ENCODE measurements at regions not wholly inside any gene's neighbourhood (a gene's known extent, or its start where the extent isn't known, plus 50 kb on each side); places are given as distances from the start of the nearest gene placed in this dataset.
"Not testable (repeated sequence)": the region's sequence is repeated elsewhere in the genome, so short reads cannot be mapped to it uniquely, and the experiment has no call there.

GRCh38 chr13:80524447-80525215, 183.7 kb upstream of the SPRY2 start:
- Histone ChIP-seq H3K27ac (ENCODE audit: low read length) (no peak overlapping the region), H3K4me1 (ENCODE audit: control insufficient read depth in 1 of 2, extremely low read depth in 1 of 2, insufficient read depth in 2 of 2, low read length in 2 of 2) (no peaks in the 10 kb centered on the region), H3K4me3 (ENCODE audit: control insufficient read depth in 1 of 2, extremely low read depth in 1 of 2, low read length in 1 of 2) (no peak overlapping the region), H3K9me3 (no peaks in the 10 kb centered on the region), H3K27me3 (replicated peaks in 1 of 2; ENCODE audit: control insufficient read depth in 2 of 2, extremely low read depth in 1 of 2, insufficient read depth in 2 of 2, low read length in 1 of 2) (no peaks in the 10 kb centered on the region), H3K36me3 (ENCODE audit: control insufficient read depth in 2 of 2, extremely low read depth in 1 of 2, insufficient read depth in 1 of 2, low read length in 1 of 2) (no peaks in the 10 kb centered on the region)
- no peaks in the 10 kb centered on the region for H3K4me1 Mint-ChIP-seq
- H3K36me3 Mint-ChIP-seq, result no peaks in the 10 kb centered on the region
- ChIA-PET CTCF (no interaction called here), POLR2A (interaction anchor here in 1 of 2 donors (0.5 kb wide), 1 partner anchor 164 kb away, joined by 7 read pairs; no protein-coding TSS in a partner anchor)
- H3K27ac Mint-ChIP-seq, result no peak overlapping the region
- 69% methylated on average over 2 of the region's 4 CpGs for WGBS (ENCODE audit: insufficient coverage)
- peaks cover 0 to 22% (median 7%) of the 10 kb centered on the region in 3 donors for H3K9me3 Mint-ChIP-seq
- DNase-seq, result no peak
- no peak for ATAC-seq (replicated peaks in 1 of 4)
- no peak overlapping the region for H3K4me3 Mint-ChIP-seq
- no peaks in the 10 kb centered on the region for H3K27me3 Mint-ChIP-seq

- Mint-ChIP-seq H3K27me3 (no peaks in the 10 kb centered on the region), H3K9me3 (peaks cover 0 to 20% (median 10%) of the 10 kb centered on the region in 3 donors), H3K27ac (no peak overlapping the region), H3K36me3 (no peaks in the 10 kb centered on the region), H3K4me1 (no peaks in the 10 kb centered on the region), H3K4me3 (no peak overlapping the region)
- Histone ChIP-seq H3K4me3 (ENCODE audit: control insufficient read depth in 1 of 2, extremely low read depth in 1 of 2, low read length in 1 of 2) (no peak overlapping the region), H3K36me3 (ENCODE audit: control insufficient read depth in 2 of 2, extremely low read depth in 1 of 2, insufficient read depth in 1 of 2, low read length in 1 of 2) (no peaks in the 10 kb centered on the region), H3K27me3 (replicated peaks in 1 of 2; ENCODE audit: control insufficient read depth in 2 of 2, extremely low read depth in 1 of 2, insufficient read depth in 2 of 2, low read length in 1 of 2) (no peaks in the 10 kb centered on the region), H3K4me1 (ENCODE audit: control insufficient read depth in 1 of 2, extremely low read depth in 1 of 2, insufficient read depth in 2 of 2, low read length in 2 of 2) (no peaks in the 10 kb centered on the region), H3K27ac (ENCODE audit: low read length) (no peak overlapping the region), H3K9me3 (no peaks in the 10 kb centered on the region)
- ATAC-seq (replicated peaks in 1 of 4) (no peak), DNase-seq (no peak)
- no CpG with 5 or more reads among the region's 1 CpG for WGBS (ENCODE audit: insufficient coverage)
- ChIA-PET POLR2A (no interaction called here), CTCF (no interaction called here)
These were observed 182.2 kb upstream of the SPRY2 start for GRCh38 chr13:80523134-80523533.

- POLR2A ChIA-PET; H3K27me3 Mint-ChIP-seq; CTCF ChIA-PET; DNase-seq; H3K27ac ChIP-seq (ENCODE audit: low read length); H3K4me1 Mint-ChIP-seq; H3K36me3 Mint-ChIP-seq; H3K4me1 ChIP-seq (ENCODE audit: control insufficient read depth in 1 of 2, extremely low read depth in 1 of 2, insufficient read depth in 2 of 2, low read length in 2 of 2); H3K4me3 Mint-ChIP-seq; H3K36me3 ChIP-seq (ENCODE audit: control insufficient read depth in 2 of 2, extremely low read depth in 1 of 2, insufficient read depth in 1 of 2, low read length in 1 of 2); H3K27ac Mint-ChIP-seq; H3K9me3 ChIP-seq; ATAC-seq (replicated peaks in 1 of 4); H3K4me3 ChIP-seq (ENCODE audit: control insufficient read depth in 1 of 2, extremely low read depth in 1 of 2, low read length in 1 of 2); H3K27me3 ChIP-seq (replicated peaks in 1 of 2; ENCODE audit: control insufficient read depth in 2 of 2, extremely low read depth in 1 of 2, insufficient read depth in 2 of 2, low read length in 1 of 2): not testable (repeated sequence)
- peaks cover 0 to 17% (median 10%) of the 10 kb centered on the region in 3 donors for H3K9me3 Mint-ChIP-seq
- no CpG with 5 or more reads among the region's 1 CpG for WGBS (ENCODE audit: insufficient coverage)
These were observed 181.5 kb upstream of the SPRY2 start for GRCh38 chr13:80522463-80522862.

DNA sequence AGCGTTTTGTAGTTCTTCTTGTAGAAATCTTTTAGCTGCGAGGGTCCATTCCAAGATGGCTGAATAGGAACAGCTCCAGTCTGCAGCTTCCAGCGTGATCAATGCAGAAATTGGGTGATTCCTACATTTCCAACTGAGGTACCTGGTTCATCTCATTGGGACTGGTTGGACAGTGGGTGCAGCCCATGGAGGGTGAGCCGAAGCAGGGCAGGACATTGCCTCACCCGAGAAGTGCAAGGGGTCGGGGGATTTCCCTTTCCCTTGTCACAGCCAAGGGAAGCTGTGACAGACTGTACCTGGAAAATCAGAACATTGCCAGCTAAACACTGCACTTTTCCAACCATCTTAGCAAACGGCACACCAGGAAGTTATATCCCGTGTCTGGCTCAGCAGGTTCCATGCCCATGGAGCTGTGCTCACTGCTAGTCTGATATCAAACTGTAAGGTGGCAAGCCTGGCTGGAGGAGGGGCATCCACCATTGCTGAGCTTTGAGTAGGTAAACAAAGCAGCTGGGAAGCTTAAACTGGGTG, 176.0 kb upstream of the SPRY2 start:
- Mint-ChIP-seq H3K4me3 (no peak overlapping the region), H3K4me1 (no peaks in the 10 kb centered on the region), H3K9me3 (peaks cover 4 to 34% (median 6%) of the 10 kb centered on the region in 3 donors), H3K27ac (no peak overlapping the region), H3K36me3 (no peaks in the 10 kb centered on the region), H3K27me3 (no peaks in the 10 kb centered on the region)
- POLR2A ChIA-PET, result no interaction called here
- CTCF ChIA-PET, result no interaction called here
- no peaks in the 10 kb centered on the region for H3K9me3 ChIP-seq
- H3K36me3 ChIP-seq (ENCODE audit: control insufficient read depth in 2 of 2, extremely low read depth in 1 of 2, insufficient read depth in 1 of 2, low read length in 1 of 2), result no peaks in the 10 kb centered on the region
- ATAC-seq (replicated peaks in 1 of 4) (no peak), DNase-seq (no peak)
- no peak overlapping the region for H3K27ac ChIP-seq (ENCODE audit: low read length)
- 92% methylated on average over 5 of the region's 8 CpGs for WGBS (ENCODE audit: insufficient coverage)
- no peak overlapping the region for H3K4me3 ChIP-seq (ENCODE audit: control insufficient read depth in 1 of 2, extremely low read depth in 1 of 2, low read length in 1 of 2)
- peaks cover 0 to 4% of the 10 kb centered on the region in 2 experiments for H3K27me3 ChIP-seq (replicated peaks in 1 of 2; ENCODE audit: control insufficient read depth in 2 of 2, extremely low read depth in 1 of 2, insufficient read depth in 2 of 2, low read length in 1 of 2)
- no peaks in the 10 kb centered on the region for H3K4me1 ChIP-seq (ENCODE audit: control insufficient read depth in 1 of 2, extremely low read depth in 1 of 2, insufficient read depth in 2 of 2, low read length in 2 of 2)

GRCh38 chr13:80515296-80515695, 174.4 kb upstream of the SPRY2 start:
- Histone ChIP-seq H3K4me3 (ENCODE audit: control insufficient read depth in 1 of 2, extremely low read depth in 1 of 2, low read length in 1 of 2) (no peak overlapping the region), H3K9me3 (no peaks in the 10 kb centered on the region), H3K36me3 (ENCODE audit: control insufficient read depth in 2 of 2, extremely low read depth in 1 of 2, insufficient read depth in 1 of 2, low read length in 1 of 2) (no peaks in the 10 kb centered on the region), H3K27me3 (replicated peaks in 1 of 2; ENCODE audit: control insufficient read depth in 2 of 2, extremely low read depth in 1 of 2, insufficient read depth in 2 of 2, low read length in 1 of 2) (peaks cover 0 to 4% of the 10 kb centered on the region in 2 experiments), H3K27ac (ENCODE audit: low read length) (no peak overlapping the region), H3K4me1 (ENCODE audit: control insufficient read depth in 1 of 2, extremely low read depth in 1 of 2, insufficient read depth in 2 of 2, low read length in 2 of 2) (no peaks in the 10 kb centered on the region)
- H3K27me3 Mint-ChIP-seq, result no peaks in the 10 kb centered on the region
- DNase-seq (no peak), ATAC-seq (replicated peaks in 1 of 4) (no peak)
- peaks cover 4 to 26% (median 6%) of the 10 kb centered on the region in 3 donors for H3K9me3 Mint-ChIP-seq
- no peak overlapping the region for H3K4me3 Mint-ChIP-seq
- H3K36me3 Mint-ChIP-seq, result no peaks in the 10 kb centered on the region
- CTCF ChIA-PET, result no interaction called here
- POLR2A ChIA-PET, result no interaction called here
- H3K27ac Mint-ChIP-seq, result no peak overlapping the region
- WGBS (ENCODE audit: insufficient coverage), result no CpG with 5 or more reads among the region's 4 CpGs
- H3K4me1 Mint-ChIP-seq, result no peaks in the 10 kb centered on the region

- POLR2A ChIA-PET, result no interaction called here
These were observed 172.3 kb upstream of the SPRY2 start for GRCh38 chr13:80513196-80513595.

More at GRCh38 chr13:80513196-80513595, 172.3 kb upstream of the SPRY2 start:
- H3K27me3 ChIP-seq (replicated peaks in 1 of 2; ENCODE audit: control insufficient read depth in 2 of 2, extremely low read depth in 1 of 2, insufficient read depth in 2 of 2, low read length in 1 of 2), result peaks cover 0 to 4% of the 10 kb centered on the region in 2 experiments
- no peak overlapping the region for H3K4me3 ChIP-seq (ENCODE audit: control insufficient read depth in 1 of 2, extremely low read depth in 1 of 2, low read length in 1 of 2)
- no peak overlapping the region for H3K27ac Mint-ChIP-seq
- no peaks in the 10 kb centered on the region for H3K27me3 Mint-ChIP-seq
- DNase-seq (no peak), ATAC-seq (replicated peaks in 1 of 4) (no peak)
- no peaks in the 10 kb centered on the region for H3K36me3 Mint-ChIP-seq
- H3K9me3 Mint-ChIP-seq, result peaks cover 0 to 28% (median 4%) of the 10 kb centered on the region in 3 donors
- H3K36me3 ChIP-seq (ENCODE audit: control insufficient read depth in 2 of 2, extremely low read depth in 1 of 2, insufficient read depth in 1 of 2, low read length in 1 of 2), result no peaks in the 10 kb centered on the region
- H3K4me1 Mint-ChIP-seq, result no peaks in the 10 kb centered on the region
- CTCF ChIA-PET, result no interaction called here
- no peak overlapping the region for H3K4me3 Mint-ChIP-seq
- no peak overlapping the region for H3K27ac ChIP-seq (ENCODE audit: low read length)
- H3K4me1 ChIP-seq (ENCODE audit: control insufficient read depth in 1 of 2, extremely low read depth in 1 of 2, insufficient read depth in 2 of 2, low read length in 2 of 2), result no peaks in the 10 kb centered on the region
- WGBS (ENCODE audit: insufficient coverage), result no CpG with 5 or more reads among the region's 1 CpG
- no peaks in the 10 kb centered on the region for H3K9me3 ChIP-seq
